ENCODE measurements at regions not wholly inside any gene's neighbourhood (a gene's known extent, or its start where the extent isn't known, plus 50 kb on each side); places are given as distances from the start of the nearest gene placed in this dataset.

GRCh38 chr5:3194684-3195083 lies 400.9 kb upstream of the IRX1 start:
- no peak for TF ChIP-seq CTCF (conservative IDR thresholded peaks at IDR 0.05)
- TF ChIP-seq EZH2 (IDR thresholded peaks at IDR 0.05; ENCODE audit: low read depth), result no peak
